DND-41 (cell line): ENCODE measurements at regions not wholly inside any gene's neighbourhood (a gene's known extent, or its start where the extent isn't known, plus 50 kb on each side); places are given as distances from the start of the nearest gene placed in this dataset.

Experiments used
- CTCF ChIP-seq: IDR thresholded peaks from 2 replicates; pipeline ENCODE4 v1.5.1; 2012; ENCODE audit warnings: borderline replicate concordance, low read length, moderate library complexity, mild to moderate bottlenecking; ENCODE audit not compliant: poor library complexity, severe bottlenecking; ENCODE audit errors: extremely low read depth
- EZH2 ChIP-seq: IDR thresholded peaks from 3 replicates; pipeline ENCODE4 v1.6.1; 2012; ENCODE audit warnings: borderline replicate concordance, low read depth, mild to moderate bottlenecking, moderate library complexity, low read length, inconsistent platforms; ENCODE audit not compliant: severe bottlenecking

DNA sequence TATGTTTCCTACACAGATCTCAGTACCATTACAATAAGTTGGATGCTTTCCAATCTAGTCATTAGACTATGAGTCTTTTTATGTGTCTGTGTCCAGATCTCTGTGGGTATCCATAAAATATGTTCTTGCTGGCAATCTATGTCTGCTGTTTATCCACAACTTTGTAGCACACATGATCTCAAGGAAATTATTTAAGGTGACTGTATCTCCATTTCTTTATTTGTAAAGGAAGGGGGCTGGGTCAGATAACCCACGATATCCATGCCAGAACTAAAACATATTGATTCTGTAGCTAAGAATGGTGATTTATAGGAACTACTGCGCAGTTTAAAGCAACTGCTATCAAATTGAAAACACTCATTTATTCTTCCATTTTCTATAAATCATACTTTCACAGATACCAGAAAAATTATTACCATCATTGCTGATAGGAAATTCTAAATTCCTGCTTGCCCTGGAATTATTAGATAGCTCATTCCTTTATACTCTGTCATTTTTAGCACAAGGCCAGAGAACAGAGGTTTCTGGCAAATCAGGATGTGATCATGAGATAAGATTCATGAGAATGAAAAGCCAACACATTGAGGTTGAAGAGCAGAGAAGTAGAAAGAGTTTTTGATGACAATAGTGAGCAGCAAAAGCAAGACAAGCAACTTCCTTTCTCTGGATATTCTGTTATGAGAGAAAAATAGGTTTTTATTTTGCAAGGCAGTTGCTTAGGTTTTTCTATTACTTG, 851.4 kb upstream of the CITED2 start:
- TF ChIP-seq CTCF = no peak
- no peak for TF ChIP-seq EZH2
